Femur (tissue), 1 donor: ENCODE measurements at regions not wholly inside any gene's neighbourhood (a gene's known extent, or its start where the extent isn't known, plus 50 kb on each side); places are given as distances from the start of the nearest gene placed in this dataset.

Experiments used
- DNase-seq: peaks from one replicate; pipeline ENCODE4 v3.0.0-alpha.2; 2017

DNA sequence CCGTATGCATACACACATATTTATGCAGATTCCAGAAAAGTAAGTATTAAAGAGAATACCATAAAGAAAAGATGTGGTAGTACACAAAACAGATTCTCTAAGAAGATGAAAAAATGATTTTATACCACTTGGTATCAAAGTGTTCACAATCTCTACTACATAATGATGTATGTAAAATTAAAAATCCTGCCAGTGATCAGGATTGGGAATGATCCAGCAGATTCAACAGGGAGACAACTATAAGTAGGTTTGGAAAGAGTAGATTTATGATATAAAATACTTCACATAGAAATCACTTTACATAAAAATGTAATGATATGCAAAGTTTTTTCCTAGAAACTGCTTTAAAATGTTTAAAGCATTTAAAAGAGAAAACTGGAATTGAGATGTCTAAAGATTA, 447.0 kb downstream of the CNTNAP4 start:
- no peak for DNase-seq

GRCh38 chr16:76729525-76729924, 452.3 kb downstream of the CNTNAP4 start:
- no peak for DNase-seq

DNA sequence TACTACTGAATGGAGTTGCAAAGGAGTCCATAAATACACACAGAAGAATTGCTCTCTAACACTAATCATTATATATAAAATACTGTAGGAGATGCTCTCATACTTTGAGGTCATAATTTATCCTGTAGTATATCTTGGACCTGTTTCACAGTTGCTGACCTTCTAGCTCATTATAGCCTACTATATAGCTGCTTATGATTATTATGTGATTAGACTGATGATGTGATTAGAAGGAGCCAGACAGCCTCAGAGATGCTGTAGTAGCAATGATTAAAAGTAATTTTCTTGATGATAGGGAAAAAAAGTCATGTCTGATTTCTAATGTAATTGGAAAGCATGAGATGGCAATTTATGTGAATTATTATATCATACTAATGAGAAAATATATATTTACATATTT, 455.7 kb downstream of the CNTNAP4 start:
- DNase-seq: no peak

- DNase-seq: no peak
Observed at GRCh38 chr16:76741623-76742022, 449.4 kb upstream of the MON1B start.

GRCh38 chr16:76748461-76749348, 442.3 kb upstream of the MON1B start:
- no peak for DNase-seq

- DNase-seq: no peak
Observed at GRCh38 chr16:76749780-76750375, 441.1 kb upstream of the MON1B start.

- no peak for DNase-seq
Observed at GRCh38 chr16:76755496-76755895, 435.5 kb upstream of the MON1B start.

DNA sequence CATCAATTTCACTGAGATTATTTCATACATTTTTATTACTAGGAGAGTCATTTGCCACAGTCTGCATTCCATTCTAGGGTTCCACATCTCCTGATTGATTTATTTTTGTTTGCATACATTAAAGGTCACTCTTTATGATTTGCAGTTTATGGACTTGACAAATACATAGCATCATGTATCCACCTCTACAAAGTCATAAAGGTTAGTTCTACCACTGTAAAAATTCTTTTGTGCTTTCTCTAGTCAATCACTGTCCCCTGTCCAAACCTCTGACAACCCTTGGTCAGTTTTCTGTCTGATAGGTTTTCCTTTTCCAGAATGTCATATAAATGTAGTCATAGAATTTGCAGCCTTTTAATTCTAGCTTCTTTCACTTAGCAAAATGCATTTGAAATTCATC, 434.6 kb upstream of the MON1B start:
- no peak for DNase-seq

DNA sequence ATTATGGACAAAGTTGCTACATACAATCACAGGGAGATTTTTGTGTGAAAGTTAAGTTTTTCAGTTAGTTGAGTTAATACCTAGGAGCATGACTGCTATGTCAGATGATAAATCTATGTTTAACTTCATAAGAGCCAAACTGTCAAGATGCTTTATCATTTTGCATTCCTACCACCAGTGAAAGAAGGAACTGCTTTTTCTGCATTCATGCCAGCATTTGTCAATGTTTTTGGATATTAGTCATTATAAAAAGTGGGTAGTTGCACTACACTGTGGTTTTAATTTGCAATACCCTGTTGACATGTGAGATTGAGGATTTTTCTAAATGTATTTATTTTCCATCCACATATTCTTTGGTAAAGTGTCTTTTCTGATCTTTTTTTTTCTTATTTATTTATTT, 434.0 kb upstream of the MON1B start:
- DNase-seq: no peak

DNA sequence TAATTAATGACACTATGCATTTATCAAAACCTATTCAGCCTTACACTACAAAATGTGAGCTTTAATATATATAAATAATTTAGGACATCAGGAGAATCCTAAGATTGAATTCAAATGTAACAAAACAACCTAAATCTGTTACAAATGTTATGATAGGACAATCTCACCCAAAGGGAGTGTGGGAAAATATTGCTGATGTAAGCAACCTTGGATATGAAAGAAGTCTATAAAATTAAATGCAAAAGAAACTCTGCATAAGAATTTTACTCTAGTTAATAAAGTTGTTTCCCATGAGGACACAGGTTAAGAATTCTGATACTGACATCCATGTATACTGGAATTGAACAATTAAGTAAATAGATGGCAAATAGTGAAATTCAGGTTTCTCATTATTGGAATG, 424.5 kb upstream of the MON1B start:
- no peak for DNase-seq

DNA sequence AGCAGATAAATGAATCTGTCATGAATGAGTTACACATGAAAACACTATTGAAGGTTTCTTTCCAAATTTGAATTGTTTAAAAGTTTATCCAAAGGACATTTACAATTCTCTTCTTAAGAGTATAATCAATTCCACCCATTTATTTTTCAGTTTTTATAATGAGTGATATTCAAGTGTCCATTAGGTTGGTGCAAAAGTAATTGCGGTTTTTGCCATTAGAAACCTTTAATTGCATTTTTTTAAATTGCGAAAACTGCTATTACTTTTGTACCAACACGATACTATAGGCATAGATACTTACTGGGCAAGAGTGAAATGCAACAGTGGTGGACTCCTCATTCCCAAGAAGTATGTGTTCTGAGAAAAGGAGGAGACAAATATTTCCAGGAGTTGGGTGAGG, 422.7 kb upstream of the MON1B start:
- no peak for DNase-seq

GRCh38 chr16:76768948-76769347, 422.0 kb upstream of the MON1B start:
- no peak for DNase-seq

GRCh38 chr16:76771216-76771615, 419.8 kb upstream of the MON1B start:
- no peak for DNase-seq

DNA sequence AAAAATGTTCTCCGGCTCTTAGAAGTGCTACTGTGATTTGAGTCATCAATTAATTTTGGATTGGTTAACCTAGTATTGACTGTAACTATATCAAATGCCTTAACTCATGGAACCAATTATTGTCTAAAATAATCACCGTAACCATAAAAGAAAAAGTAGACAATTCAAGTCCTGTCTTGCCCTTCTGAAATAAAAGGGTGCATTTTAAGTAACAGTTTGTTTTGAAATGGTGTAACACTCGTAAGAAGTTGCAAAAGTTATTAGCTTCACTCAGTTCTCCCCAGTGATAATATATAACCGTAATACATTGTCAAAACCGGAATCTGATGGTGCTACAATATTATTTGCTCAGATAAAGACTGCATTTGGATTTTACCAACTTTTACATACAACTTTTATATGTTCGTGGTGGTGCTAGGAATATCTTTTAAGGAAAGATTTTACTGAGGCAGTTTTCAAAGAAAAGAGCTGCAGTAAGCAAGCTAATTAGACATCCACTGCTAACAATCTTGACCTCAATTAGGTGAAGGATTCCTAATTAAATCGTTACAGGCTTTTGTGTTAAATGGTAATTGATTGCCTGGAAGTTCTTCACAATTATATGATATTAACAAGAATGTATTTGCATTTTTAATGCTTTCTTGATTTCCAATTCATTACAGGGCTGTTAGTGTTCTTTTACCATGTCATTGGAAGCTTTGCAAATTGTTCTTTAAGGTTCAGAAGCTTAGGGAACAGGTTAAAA, 413.1 kb upstream of the MON1B start:
- no peak for DNase-seq

DNA sequence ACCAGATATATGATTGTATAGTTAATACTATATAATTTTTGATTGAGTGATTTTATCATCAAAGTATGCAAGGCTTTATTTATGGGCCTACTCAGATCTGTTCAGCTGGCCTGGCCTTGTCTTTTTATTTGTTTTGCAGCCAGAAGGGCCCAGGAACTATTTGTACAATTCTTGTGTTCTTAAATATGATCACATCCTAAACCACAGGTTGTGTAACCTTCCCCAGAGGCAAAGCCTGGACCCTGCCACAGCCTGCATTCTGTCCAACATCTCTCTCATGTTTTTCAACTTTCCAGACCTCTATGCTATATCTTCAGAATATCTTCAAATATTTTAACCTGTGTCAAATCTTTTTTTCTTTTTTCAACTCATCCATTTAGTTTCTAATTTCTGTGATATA, 410.4 kb upstream of the MON1B start:
- DNase-seq: no peak

DNA sequence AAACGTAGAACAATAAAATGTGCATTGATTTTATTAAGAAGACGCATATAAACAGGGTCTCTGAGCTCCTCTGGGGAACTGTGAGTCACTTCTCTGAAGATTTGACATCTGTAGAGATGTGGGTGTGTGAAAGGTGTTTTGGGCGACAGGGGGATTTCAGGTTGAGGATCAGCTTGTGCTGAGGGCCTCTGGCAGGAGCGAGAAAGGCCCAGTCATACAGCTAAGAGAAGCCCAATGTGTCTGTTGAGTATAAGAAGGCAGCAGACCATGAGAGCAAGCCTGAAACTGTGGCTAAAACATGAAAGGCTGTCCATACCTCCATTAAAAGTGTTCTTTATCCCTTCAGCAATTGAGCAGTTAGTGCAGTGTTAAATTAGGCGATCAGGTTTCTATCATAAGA, 406.5 kb upstream of the MON1B start:
- DNase-seq: no peak

DNA sequence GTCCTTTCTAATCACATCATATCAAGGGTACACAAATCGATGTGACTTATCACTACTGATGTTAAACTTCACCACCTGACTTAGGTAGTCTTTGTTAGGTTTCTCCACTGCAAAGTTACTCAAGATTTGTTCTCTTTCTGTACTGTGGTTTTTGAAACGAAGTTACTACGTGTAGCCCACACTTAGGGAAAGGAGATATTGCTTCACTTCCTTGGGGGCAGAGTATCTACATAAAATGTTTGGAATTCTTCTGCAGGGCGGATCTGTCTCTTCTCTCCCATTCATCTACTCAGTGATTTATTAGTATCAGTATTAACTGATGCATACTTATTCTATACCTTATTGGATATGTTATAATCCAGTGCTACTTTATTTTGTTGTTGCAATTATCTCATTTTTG, 403.6 kb upstream of the MON1B start:
- no peak for DNase-seq

GRCh38 chr16:76791151-76791550, 399.8 kb upstream of the MON1B start:
- DNase-seq: no peak

- DNase-seq: no peak
Observed at GRCh38 chr16:76796416-76796815, 394.6 kb upstream of the MON1B start.

DNA sequence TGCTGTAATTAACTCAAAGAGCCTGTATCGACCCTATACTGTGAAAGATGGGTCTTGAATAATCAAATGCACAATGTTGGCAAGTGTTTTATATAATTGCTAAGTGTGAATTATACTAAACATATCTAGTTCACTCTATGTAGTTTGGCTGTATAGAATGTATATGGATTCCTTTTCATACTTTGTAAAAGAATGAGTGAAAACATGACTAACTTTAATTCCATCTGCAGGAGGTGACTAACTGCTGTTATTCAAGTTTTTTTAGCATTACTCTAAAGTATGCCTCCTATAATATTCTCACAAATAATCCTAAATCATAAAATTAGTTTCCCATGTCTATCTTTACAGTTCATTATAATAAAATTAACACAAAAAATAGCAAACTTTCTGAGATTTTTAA, 394.0 kb upstream of the MON1B start:
- DNase-seq: no peak

GRCh38 chr16:76797457-76797856, 393.5 kb upstream of the MON1B start:
- DNase-seq: no peak

DNA sequence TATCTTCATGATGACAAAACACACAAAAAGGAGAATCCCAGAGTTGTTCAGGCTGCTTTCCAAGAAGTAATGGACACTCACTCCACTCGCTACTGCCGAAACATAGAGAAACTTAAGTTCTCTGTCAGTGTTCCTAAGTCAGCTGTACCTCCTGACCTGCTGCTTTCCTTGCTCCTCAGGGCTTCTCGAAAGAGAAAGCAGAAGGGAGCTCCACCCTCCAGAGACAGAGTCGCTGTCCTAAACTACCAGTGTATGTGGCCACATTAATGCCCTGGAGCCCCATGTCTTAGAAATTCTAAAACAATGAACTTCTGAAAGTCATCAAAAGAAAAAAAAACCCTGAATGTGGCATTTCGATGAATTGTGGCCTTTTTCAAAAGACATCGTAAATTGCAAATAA, 390.8 kb upstream of the MON1B start:
- no peak for DNase-seq

DNA sequence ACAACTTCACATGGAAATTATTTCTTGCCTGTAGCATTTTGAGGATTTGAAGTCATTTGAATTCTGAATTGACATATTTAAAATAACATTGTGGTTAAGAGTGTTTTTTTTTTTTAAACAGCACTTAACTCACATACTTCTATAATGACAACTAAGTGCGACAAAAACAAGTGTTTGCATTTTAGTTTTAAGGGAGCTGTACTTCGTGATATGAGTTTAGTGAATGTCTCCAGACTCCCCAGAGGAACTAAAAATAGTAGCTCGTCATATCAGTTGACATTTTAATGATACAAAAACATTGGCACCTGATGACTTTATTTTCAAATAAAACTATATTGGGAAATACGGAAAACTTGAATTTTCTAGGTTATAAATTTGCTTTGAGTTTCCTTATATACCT, 389.6 kb upstream of the MON1B start:
- no peak for DNase-seq

DNA sequence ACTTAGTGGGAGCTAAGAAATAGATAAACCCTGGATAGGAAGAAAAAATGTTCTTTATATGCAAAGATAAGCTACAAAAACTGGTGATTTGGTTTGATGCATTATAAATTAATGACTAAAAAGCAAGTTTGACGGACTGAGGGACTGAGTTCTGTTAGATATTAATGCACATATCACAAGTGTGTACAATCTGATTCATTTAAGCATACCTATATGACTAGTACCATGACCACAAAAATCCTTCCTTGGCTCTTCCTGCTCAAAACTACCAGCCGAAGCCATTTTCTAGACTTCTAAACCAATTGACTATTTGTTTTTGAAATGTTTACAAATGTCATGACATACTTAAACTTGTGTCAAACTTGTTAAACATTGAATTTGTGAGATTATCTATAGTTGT, 374.5 kb upstream of the MON1B start:
- DNase-seq: no peak
